H1 (cell line): ENCODE measurements at regions not wholly inside any gene's neighbourhood (a gene's known extent, or its start where the extent isn't known, plus 50 kb on each side); places are given as distances from the start of the nearest gene placed in this dataset.

ENCODE experiments used
- CTCF ChIA-PET: fragments of 300-600 bp; sonication (Branson Sonifier 250); formaldehyde crosslinking; loops from one replicate; lab custom pipeline; 2021; ENCODE audit not compliant: partially characterized antibody; lab: Charles Lee
- POLR2A ChIA-PET: fragments of 300-600 bp; sonication (Branson Sonifier 250); formaldehyde crosslinking; loops from one replicate; lab custom pipeline; 2021; ENCODE audit warnings: inconsistent platforms; ENCODE audit not compliant: partially characterized antibody; lab: Charles Lee
- DNase-seq, 2 experiments: peaks; one replicate each; pipeline versions ENCODE4 v3.0.0 to v3.0.0-alpha.2; 2010 to 2022; ENCODE audit warnings: low spot score in 2 of 2, low read depth in 1 of 2, mixed read lengths in 1 of 2
- FAIRE-seq: peaks from 2 replicates; lab custom pipeline; 2011; peaks lifted over from hg19 to GRCh38; lab: Jason Lieb, UNC
- H2AFZ ChIP-seq: 2 replicates; pipeline ENCODE4 v1.8.1; 2012; ENCODE audit warnings: low read length, inconsistent platforms
- H2AK5ac ChIP-seq: 2 replicates; pipeline ENCODE4 v1.6.1; 2013; ENCODE audit warnings: low read depth, low read length
- H2BK120ac ChIP-seq: replicated peaks from 2 replicates; pipeline ENCODE3; 2013; ENCODE audit warnings: low read depth, low read length, inconsistent platforms
- H2BK12ac ChIP-seq: 2 replicates; pipeline ENCODE4 v1.6.1; 2013; ENCODE audit warnings: low read depth, low read length
- H2BK15ac ChIP-seq: 2 replicates; pipeline ENCODE4 v1.6.1; 2013; ENCODE audit warnings: low read length
- H2BK20ac ChIP-seq: 2 replicates; pipeline ENCODE4 v1.6.1; 2013; ENCODE audit warnings: low read length
- H2BK5ac ChIP-seq: 2 replicates; pipeline ENCODE4 v1.6.1; 2013; ENCODE audit warnings: low read depth, low read length
- H3K14ac ChIP-seq: 2 replicates; pipeline ENCODE4 v1.6.1; 2013; ENCODE audit warnings: inconsistent platforms; ENCODE audit not compliant: insufficient read length
- H3K18ac ChIP-seq: 2 replicates; pipeline ENCODE4 v1.6.1; 2013; ENCODE audit warnings: low read length; ENCODE audit errors: extremely low read depth
- H3K23ac ChIP-seq: 2 replicates; pipeline ENCODE4 v1.6.1; 2013; ENCODE audit warnings: inconsistent platforms; ENCODE audit not compliant: insufficient read length
- H3K23me2 ChIP-seq: 2 replicates; pipeline ENCODE4 v1.6.1; 2013; ENCODE audit warnings: low read depth, low read length
- H3K27ac ChIP-seq: 2 replicates; pipeline ENCODE4 v1.6.1; 2011; ENCODE audit warnings: low read depth, low read length, inconsistent platforms
- H3K27me3 ChIP-seq, 4 experiments: replicated peaks in 1 of 4; 1 replicate in 1 of 4; 2 replicates in 3 of 4; pipeline versions ENCODE4 v1.6.1 to v1.8.1; 2011 to 2013; ENCODE audit warnings: low read length in 3 of 4, mild to moderate bottlenecking in 3 of 4, inconsistent platforms in 2 of 4, mixed read lengths in 2 of 4, moderate library complexity in 1 of 4; ENCODE audit not compliant: control insufficient read depth in 3 of 4, insufficient read depth in 3 of 4; ENCODE audit errors: extremely low read depth in 1 of 4
- H3K36me3 ChIP-seq, 4 experiments: 2 replicates each; pipeline versions ENCODE4 v1.6.1 to v1.8.1; 2011 to 2013; ENCODE audit warnings: mild to moderate bottlenecking in 4 of 4, low read length in 3 of 4, moderate library complexity in 2 of 4, control low read depth in 1 of 4, inconsistent platforms in 1 of 4; ENCODE audit not compliant: insufficient read depth in 4 of 4, control insufficient read depth in 2 of 4
- H3K4ac ChIP-seq: replicated peaks from 2 replicates; pipeline ENCODE3; 2013; ENCODE audit warnings: low read length, low read depth, mixed read lengths, inconsistent platforms; ENCODE audit not compliant: insufficient read length
- H3K4me1 ChIP-seq, 4 experiments: replicated peaks in 1 of 4; 1 replicate in 1 of 4; 2 replicates in 3 of 4; pipeline versions ENCODE4 v1.6.1 to v1.8.1; 2011 to 2013; ENCODE audit warnings: low read length in 3 of 4, inconsistent platforms in 2 of 4, mixed read lengths in 1 of 4; ENCODE audit not compliant: insufficient read depth in 4 of 4, control insufficient read depth in 3 of 4
- H3K4me2 ChIP-seq, 2 experiments: 2 replicates each; pipeline versions ENCODE4 v1.6.1 to v1.8.1; 2011 to 2013; ENCODE audit warnings: low read depth in 2 of 2, low read length in 2 of 2, control low read depth in 1 of 2, inconsistent platforms in 1 of 2, mild to moderate bottlenecking in 1 of 2; ENCODE audit not compliant: insufficient read depth in 1 of 2
- H3K4me3 ChIP-seq, 4 experiments: fragments of 200-600, 300-600 bp in 1 of 4; sonication (generic), shearing (Covaris generic), sonication (Bioruptor Twin) in 1 of 4; 2 replicates each; pipeline versions ENCODE4 v1.5.1 to v1.8.1; 2011 to 2016; ENCODE audit warnings: low read length in 4 of 4, low read depth in 3 of 4, control low read depth in 2 of 4, inconsistent platforms in 2 of 4, mild to moderate bottlenecking in 2 of 4, mixed read lengths in 1 of 4, moderate library complexity in 1 of 4; ENCODE audit not compliant: insufficient read depth in 2 of 4; ENCODE audit errors: extremely low read depth in 1 of 4
- H3K56ac ChIP-seq: replicated peaks from 2 replicates; pipeline ENCODE3; 2013; ENCODE audit warnings: low read depth, mild to moderate bottlenecking, mixed read lengths, low read length, inconsistent platforms; ENCODE audit not compliant: insufficient read length
- H3K79me1 ChIP-seq: 2 replicates; pipeline ENCODE4 v1.6.1; 2013; ENCODE audit warnings: low read depth, low read length, control low read depth
- H3K79me2 ChIP-seq, 2 experiments: 2 replicates each; pipeline versions ENCODE4 v1.6.1 to v1.8.1; 2012 to 2013; ENCODE audit warnings: low read length in 2 of 2, mild to moderate bottlenecking in 2 of 2, inconsistent platforms in 1 of 2; ENCODE audit not compliant: insufficient read depth in 2 of 2, control insufficient read depth in 1 of 2
- H3K9ac ChIP-seq, 4 experiments: replicated peaks in 1 of 4; 1 replicate in 1 of 4; 2 replicates in 3 of 4; pipeline versions ENCODE4 v1.6.1 to v1.8.1; 2011 to 2013; ENCODE audit warnings: low read depth in 3 of 4, low read length in 3 of 4, control low read depth in 2 of 4, mild to moderate bottlenecking in 2 of 4, moderate library complexity in 2 of 4, inconsistent platforms in 1 of 4; ENCODE audit errors: extremely low read depth in 1 of 4
- H3K9me3 ChIP-seq, 2 experiments: 2 replicates each; pipeline versions ENCODE4 v1.6.1 to v1.8.1; 2012 to 2013; ENCODE audit warnings: mild to moderate bottlenecking in 2 of 2, moderate library complexity in 2 of 2, control low read depth in 1 of 2, inconsistent platforms in 1 of 2, low read depth in 1 of 2, low read length in 1 of 2, mixed read lengths in 1 of 2; ENCODE audit not compliant: insufficient read depth in 2 of 2
- H4K20me1 ChIP-seq, 2 experiments: replicated peaks in 1 of 2; 2 replicates each; pipeline versions ENCODE3 to v1.8.1; 2011 to 2013; ENCODE audit warnings: inconsistent platforms in 2 of 2, low read length in 2 of 2, mild to moderate bottlenecking in 1 of 2; ENCODE audit not compliant: insufficient read depth in 2 of 2, control insufficient read depth in 1 of 2
- H4K5ac ChIP-seq: 2 replicates; pipeline ENCODE4 v1.6.1; 2013; ENCODE audit warnings: low read length, low read depth, mixed read lengths, inconsistent platforms; ENCODE audit not compliant: insufficient read length
- H4K8ac ChIP-seq: 2 replicates; pipeline ENCODE4 v1.8.0; 2013; ENCODE audit warnings: mild to moderate bottlenecking, moderate library complexity, low read length, inconsistent platforms; ENCODE audit not compliant: insufficient read depth; ENCODE audit errors: extremely low read depth
- H4K91ac ChIP-seq: replicated peaks from 2 replicates; pipeline ENCODE3; 2013; ENCODE audit warnings: low read length, mixed read lengths, inconsistent platforms; ENCODE audit not compliant: insufficient read length
- RAD21 ChIP-seq, 2 experiments: IDR thresholded peaks in 1 of 2; conservative IDR thresholded peaks in 1 of 2; 2 replicates each; pipeline ENCODE4 v1.6.1; 2011; ENCODE audit warnings: low read depth in 2 of 2, low read length in 2 of 2, improper control_type of control experiment in 1 of 2, inconsistent platforms in 1 of 2, mild to moderate bottlenecking in 1 of 2, moderate library complexity in 1 of 2
- RNF2 ChIP-seq: fragments of 200-900, 300-1000 bp; sonication (generic); IDR thresholded peaks from 2 replicates; pipeline ENCODE4 v1.7.1; 2016; ENCODE audit warnings: borderline replicate concordance, low read depth, mild to moderate bottlenecking, antibody characterized with exemption, low read length; ENCODE audit not compliant: poor library complexity, severe bottlenecking; ENCODE audit errors: missing control alignments
- WGBS, 2 experiments: shearing (Covaris generic) in 1 of 2; methylation state at CpG; one replicate each; pipeline versions ENCODE4 v1.1.6 to v1.1.7; 2013 to 2015; ENCODE audit warnings: low lambda C conversion rate in 2 of 2, mixed read lengths in 2 of 2, inconsistent platforms in 1 of 2, low coverage in 1 of 2, missing lambda C conversion rate in 1 of 2; ENCODE audit not compliant: insufficient replicate concordance in 2 of 2, insufficient coverage in 1 of 2, insufficient read length in 1 of 2; ENCODE audit errors: extremely low coverage in 1 of 2, missing lambda C conversion rate in 1 of 2; 5-methylcytosine and 5-hydroxymethylcytosine counted together
- TF ChIP-seq, protein P1 (sequence below), 3 experiments: IDR thresholded peaks; 1 replicate in 2 of 3; 2 replicates in 1 of 3; pipeline versions ENCODE4 v1.5.1 to v1.6.1; 2011; ENCODE audit warnings: low read length in 3 of 3, mild to moderate bottlenecking in 3 of 3, inconsistent platforms in 2 of 3, low read depth in 1 of 3, moderate library complexity in 1 of 3; ENCODE audit not compliant: insufficient read depth in 1 of 3; ENCODE audit errors: control extremely low read depth in 1 of 3

DNA sequence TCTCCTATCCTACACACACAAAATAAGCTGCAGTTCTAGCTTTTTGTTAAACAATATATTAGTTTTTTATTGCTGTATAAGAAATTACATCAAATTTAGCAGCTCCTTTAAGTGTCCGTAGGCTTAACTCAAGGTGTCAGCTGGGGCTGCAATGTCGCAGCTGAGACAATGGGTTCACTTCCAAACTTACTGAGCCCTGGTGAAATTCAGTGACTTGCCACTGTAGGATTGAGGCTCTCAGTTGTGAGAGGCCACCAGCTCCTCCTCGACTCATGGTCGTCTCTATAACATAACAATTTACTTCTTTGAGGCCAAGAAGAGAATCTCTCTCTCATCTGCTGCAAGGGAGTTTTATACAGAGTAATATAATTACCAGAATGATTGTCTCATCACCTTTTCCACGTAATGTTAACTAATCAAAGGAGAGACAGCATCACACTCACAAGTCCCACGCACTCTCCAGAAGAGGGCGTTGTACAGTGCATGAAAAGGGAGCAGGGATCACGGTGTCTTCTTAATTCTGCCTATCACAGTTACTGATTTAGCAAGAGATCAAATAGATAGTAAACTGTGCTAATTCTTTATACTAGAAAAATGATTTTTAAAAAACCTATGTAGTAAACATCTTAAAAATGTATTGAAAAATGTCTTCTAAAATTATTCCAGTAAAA lies 735.6 kb upstream of the GBE1 start:
- H2BK20ac ChIP-seq = no peak overlapping the region
- no peak overlapping the region for H2AK5ac ChIP-seq
- no peaks in the 10 kb centered on the region for H3K9me3 ChIP-seq
- H2BK15ac ChIP-seq = 0 out of 2 replicates have a peak overlapping the region, but pooled peaks have one; percentile 1
- CTCF ChIA-PET = interaction anchor here (0.6 to 1.5 kb wide), 24 partner anchors 9 to 1437 kb away, joined by 3 to 12 read pairs (median 4); no protein-coding TSS in a partner anchor
- no peaks in the 10 kb centered on the region for H3K79me2 ChIP-seq
- H2AFZ ChIP-seq = 0 out of 2 replicates have a peak overlapping the region, but pooled peaks have one; percentile 28
- no peak overlapping the region for H3K23ac ChIP-seq
- H2BK12ac ChIP-seq = no peak overlapping the region
- no peak overlapping the region for H3K4ac ChIP-seq
- no peak overlapping the region for H2BK5ac ChIP-seq
- H3K4me3 ChIP-seq = no peak overlapping the region
- no peaks in the 10 kb centered on the region for H3K27me3 ChIP-seq
- POLR2A ChIA-PET = no interaction called here
- H3K9ac ChIP-seq = no peak overlapping the region
- H3K14ac ChIP-seq = no peak overlapping the region
- no peak overlapping the region for H4K5ac ChIP-seq
- no peak overlapping the region for H3K4me2 ChIP-seq
- H3K36me3 ChIP-seq = no peaks in the 10 kb centered on the region
- no peaks in the 10 kb centered on the region for H3K23me2 ChIP-seq
- peak; percentile 63 for FAIRE-seq
- no peak overlapping the region for H3K27ac ChIP-seq
- no peak for TF ChIP-seq RNF2
- peak; percentile 61 to 73 for TF ChIP-seq RAD21 (IDR thresholded peaks at IDR 0.05 in 1 of 2, conservative IDR thresholded peaks at IDR 0.05 in 1 of 2; ENCODE audit: low read depth in 2 of 2, low read length in 2 of 2)
- TF ChIP-seq, protein P1, sequence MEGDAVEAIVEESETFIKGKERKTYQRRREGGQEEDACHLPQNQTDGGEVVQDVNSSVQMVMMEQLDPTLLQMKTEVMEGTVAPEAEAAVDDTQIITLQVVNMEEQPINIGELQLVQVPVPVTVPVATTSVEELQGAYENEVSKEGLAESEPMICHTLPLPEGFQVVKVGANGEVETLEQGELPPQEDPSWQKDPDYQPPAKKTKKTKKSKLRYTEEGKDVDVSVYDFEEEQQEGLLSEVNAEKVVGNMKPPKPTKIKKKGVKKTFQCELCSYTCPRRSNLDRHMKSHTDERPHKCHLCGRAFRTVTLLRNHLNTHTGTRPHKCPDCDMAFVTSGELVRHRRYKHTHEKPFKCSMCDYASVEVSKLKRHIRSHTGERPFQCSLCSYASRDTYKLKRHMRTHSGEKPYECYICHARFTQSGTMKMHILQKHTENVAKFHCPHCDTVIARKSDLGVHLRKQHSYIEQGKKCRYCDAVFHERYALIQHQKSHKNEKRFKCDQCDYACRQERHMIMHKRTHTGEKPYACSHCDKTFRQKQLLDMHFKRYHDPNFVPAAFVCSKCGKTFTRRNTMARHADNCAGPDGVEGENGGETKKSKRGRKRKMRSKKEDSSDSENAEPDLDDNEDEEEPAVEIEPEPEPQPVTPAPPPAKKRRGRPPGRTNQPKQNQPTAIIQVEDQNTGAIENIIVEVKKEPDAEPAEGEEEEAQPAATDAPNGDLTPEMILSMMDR (IDR thresholded peaks at IDR 0.05; ENCODE audit: control extremely low read depth in 1 of 3, insufficient read depth in 1 of 3, low read depth in 1 of 3, low read length in 3 of 3) = peak; percentile 58 to 73 (median 61)
- TF ChIP-seq, all 59 proteins: peak for 2
- Histone ChIP-seq H4K20me1 (no peaks in the 10 kb centered on the region), H3K79me1 (no peaks in the 10 kb centered on the region), H4K8ac (no peak overlapping the region), H3K4me1 (no peaks in the 10 kb centered on the region), H4K91ac (no peak overlapping the region), H3K56ac (no peak overlapping the region), H2BK120ac (no peak overlapping the region), H3K18ac (no peak overlapping the region)
- 57% methylated on average over 8 of the region's 8 CpGs; no CpG with 5 or more reads in 1 of the 2 experiments for WGBS, 2 experiments
- no peak for DNase-seq
